ENCODE measurements at regions not wholly inside any gene's neighbourhood (a gene's known extent, or its start where the extent isn't known, plus 50 kb on each side); places are given as distances from the start of the nearest gene placed in this dataset.

DNA sequence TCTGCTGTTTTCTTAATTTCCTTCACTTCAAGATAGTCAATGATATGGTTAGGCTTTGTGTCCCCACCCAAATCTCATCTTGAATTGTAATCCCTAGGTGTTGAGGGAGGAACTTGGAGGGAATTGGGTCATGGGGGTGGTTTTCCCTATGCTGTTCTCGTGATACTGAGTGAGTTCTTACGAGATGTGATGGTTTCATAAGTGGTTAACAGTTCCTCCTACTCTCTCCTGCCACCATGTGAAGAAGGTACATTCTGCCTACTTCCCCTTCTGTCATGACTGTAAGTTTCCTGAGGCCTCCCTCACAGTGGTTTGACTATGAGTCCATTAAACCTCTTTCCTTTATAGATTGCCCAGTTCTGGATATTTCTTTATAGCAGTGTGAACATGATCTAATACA lies 74.0 kb upstream of the SAMSN1 start:
- Mint-ChIP-seq H3K36me3 (ENCODE audit: low read depth) (no peaks in the 10 kb centered on the region), H3K4me1 (ENCODE audit: low read depth) (no peaks in the 10 kb centered on the region), H3K27me3 (no peaks in the 10 kb centered on the region), H3K9me3 (peaks cover 5% of the 10 kb centered on the region), H3K27ac (no peak overlapping the region), H3K4me3 (no peak overlapping the region)
- intact Hi-C loops (cut with DNase I, micrococcal nuclease), result no loop called here
- no peaks in the 10 kb centered on the region for H3K36me3 ChIP-seq (ENCODE audit: insufficient read depth, low read length)
- TF ChIP-seq, protein P1, sequence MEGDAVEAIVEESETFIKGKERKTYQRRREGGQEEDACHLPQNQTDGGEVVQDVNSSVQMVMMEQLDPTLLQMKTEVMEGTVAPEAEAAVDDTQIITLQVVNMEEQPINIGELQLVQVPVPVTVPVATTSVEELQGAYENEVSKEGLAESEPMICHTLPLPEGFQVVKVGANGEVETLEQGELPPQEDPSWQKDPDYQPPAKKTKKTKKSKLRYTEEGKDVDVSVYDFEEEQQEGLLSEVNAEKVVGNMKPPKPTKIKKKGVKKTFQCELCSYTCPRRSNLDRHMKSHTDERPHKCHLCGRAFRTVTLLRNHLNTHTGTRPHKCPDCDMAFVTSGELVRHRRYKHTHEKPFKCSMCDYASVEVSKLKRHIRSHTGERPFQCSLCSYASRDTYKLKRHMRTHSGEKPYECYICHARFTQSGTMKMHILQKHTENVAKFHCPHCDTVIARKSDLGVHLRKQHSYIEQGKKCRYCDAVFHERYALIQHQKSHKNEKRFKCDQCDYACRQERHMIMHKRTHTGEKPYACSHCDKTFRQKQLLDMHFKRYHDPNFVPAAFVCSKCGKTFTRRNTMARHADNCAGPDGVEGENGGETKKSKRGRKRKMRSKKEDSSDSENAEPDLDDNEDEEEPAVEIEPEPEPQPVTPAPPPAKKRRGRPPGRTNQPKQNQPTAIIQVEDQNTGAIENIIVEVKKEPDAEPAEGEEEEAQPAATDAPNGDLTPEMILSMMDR (IDR thresholded peaks at IDR 0.05), result no peak
- no peak overlapping the region for H3K27ac ChIP-seq (ENCODE audit: low read depth in 1 of 2, low read length in 2 of 2)
- H3K27me3 ChIP-seq (ENCODE audit: control insufficient read depth in 1 of 2, insufficient read depth in 2 of 2, low read length in 2 of 2), result no peaks in the 10 kb centered on the region
- ChIA-PET CTCF (no interaction called here), POLR2A (no interaction called here)
- peaks cover 0 to 8% of the 10 kb centered on the region in 2 experiments for H3K9me3 ChIP-seq (ENCODE audit: control insufficient read depth in 1 of 2, insufficient read depth in 1 of 2, low read length in 2 of 2)
- no peaks in the 10 kb centered on the region for H3K4me1 ChIP-seq (ENCODE audit: insufficient read depth, low read length)
- peak in 1 of 14 experiments; percentile 11 for DNase-seq
- H3K4me3 ChIP-seq (ENCODE audit: low read length), result no peak overlapping the region
- ATAC-seq (ENCODE audit: poor library complexity), result no peak

DNA sequence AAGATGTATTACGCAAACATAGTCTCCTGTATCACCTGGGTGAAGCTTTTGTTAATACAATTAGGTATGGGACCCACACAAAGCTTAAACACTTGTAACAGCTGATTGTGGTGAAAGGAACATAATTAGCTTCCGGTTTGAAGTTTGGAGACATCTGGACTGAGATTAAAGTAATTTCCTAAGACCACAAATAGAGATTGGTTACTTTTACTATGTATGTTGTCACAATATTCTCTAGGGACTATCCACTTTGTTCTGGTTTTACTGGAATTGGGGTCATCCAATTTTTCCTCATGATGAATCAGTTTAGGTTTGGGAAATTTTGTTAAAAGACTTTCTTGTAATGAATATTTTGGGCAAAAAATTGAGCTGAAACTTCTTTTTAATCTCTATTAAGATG lies 71.8 kb upstream of the SAMSN1 start:
- Mint-ChIP-seq H3K27ac (no peak overlapping the region), H3K27me3 (no peaks in the 10 kb centered on the region), H3K4me3 (no peak overlapping the region), H3K36me3 (ENCODE audit: low read depth) (no peaks in the 10 kb centered on the region), H3K4me1 (ENCODE audit: low read depth) (no peaks in the 10 kb centered on the region), H3K9me3 (peaks cover 5% of the 10 kb centered on the region)
- CTCF ChIA-PET, result interaction anchor here (1.2 kb wide), 1 partner anchor 11 kb away, joined by 3 read pairs; no protein-coding TSS in a partner anchor
- Histone ChIP-seq H3K36me3 (ENCODE audit: insufficient read depth, low read length) (no peaks in the 10 kb centered on the region), H3K4me3 (ENCODE audit: low read length) (no peak overlapping the region), H3K4me1 (ENCODE audit: insufficient read depth, low read length) (no peaks in the 10 kb centered on the region), H3K27me3 (ENCODE audit: control insufficient read depth in 1 of 2, insufficient read depth in 2 of 2, low read length in 2 of 2) (no peaks in the 10 kb centered on the region), H3K9me3 (ENCODE audit: control insufficient read depth in 1 of 2, insufficient read depth in 1 of 2, low read length in 2 of 2) (peaks cover 0 to 8% of the 10 kb centered on the region in 2 experiments), H3K27ac (ENCODE audit: low read depth in 1 of 2, low read length in 2 of 2) (no peak overlapping the region)
- intact Hi-C loops (cut with DNase I, micrococcal nuclease), result no loop called here
- TF ChIP-seq, protein P1 (IDR thresholded peaks at IDR 0.05), result no peak
- no peak for DNase-seq
- POLR2A ChIA-PET, result interaction anchor here (0.6 kb wide), 1 partner anchor 154 kb away, joined by 3 read pairs; no protein-coding TSS in a partner anchor
- ATAC-seq (ENCODE audit: poor library complexity), result no peak

DNA sequence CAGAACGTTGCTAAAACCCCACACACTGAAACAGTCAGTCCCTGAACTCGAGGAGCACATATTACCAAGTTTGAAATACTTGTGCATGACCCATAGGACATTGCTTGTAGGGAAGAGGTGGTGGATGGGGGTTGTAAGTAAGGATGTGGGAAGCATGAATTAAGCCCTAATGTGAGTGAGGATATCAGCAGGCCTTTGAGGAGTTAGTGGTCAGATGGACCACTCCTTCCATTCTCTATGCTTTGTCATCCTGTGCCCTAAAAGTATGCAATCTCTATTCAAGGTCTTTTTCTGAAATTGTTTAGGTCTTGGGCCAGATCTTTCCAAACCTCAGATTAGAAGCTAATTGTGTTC lies 70.9 kb upstream of the SAMSN1 start:
- TF ChIP-seq, protein P1 (IDR thresholded peaks at IDR 0.05), result no peak
- peaks cover 0 to 8% of the 10 kb centered on the region in 2 experiments for H3K9me3 ChIP-seq (ENCODE audit: control insufficient read depth in 1 of 2, insufficient read depth in 1 of 2, low read length in 2 of 2)
- H3K27me3 ChIP-seq (ENCODE audit: control insufficient read depth in 1 of 2, insufficient read depth in 2 of 2, low read length in 2 of 2), result no peaks in the 10 kb centered on the region
- ATAC-seq (ENCODE audit: poor library complexity) (no peak), DNase-seq (no peak)
- H3K9me3 Mint-ChIP-seq, result peaks cover 2% of the 10 kb centered on the region
- ChIA-PET POLR2A (no interaction called here), CTCF (no interaction called here)
- H3K4me3 ChIP-seq (ENCODE audit: low read length), result no peak overlapping the region
- intact Hi-C loops (cut with DNase I, micrococcal nuclease), result no loop called here
- H3K36me3 ChIP-seq (ENCODE audit: insufficient read depth, low read length), result no peaks in the 10 kb centered on the region
- H3K27ac ChIP-seq (ENCODE audit: low read depth in 1 of 2, low read length in 2 of 2), result no peak overlapping the region
- H3K36me3 Mint-ChIP-seq (ENCODE audit: low read depth), result no peaks in the 10 kb centered on the region
- no peaks in the 10 kb centered on the region for H3K27me3 Mint-ChIP-seq
- H3K27ac Mint-ChIP-seq, result no peak overlapping the region
- no peak overlapping the region for H3K4me3 Mint-ChIP-seq
- no peaks in the 10 kb centered on the region for H3K4me1 ChIP-seq (ENCODE audit: insufficient read depth, low read length)
- H3K4me1 Mint-ChIP-seq (ENCODE audit: low read depth), result no peaks in the 10 kb centered on the region
